ENCODE measurements at regions not wholly inside any gene's neighbourhood (a gene's known extent, or its start where the extent isn't known, plus 50 kb on each side); places are given as distances from the start of the nearest gene placed in this dataset.

DNA sequence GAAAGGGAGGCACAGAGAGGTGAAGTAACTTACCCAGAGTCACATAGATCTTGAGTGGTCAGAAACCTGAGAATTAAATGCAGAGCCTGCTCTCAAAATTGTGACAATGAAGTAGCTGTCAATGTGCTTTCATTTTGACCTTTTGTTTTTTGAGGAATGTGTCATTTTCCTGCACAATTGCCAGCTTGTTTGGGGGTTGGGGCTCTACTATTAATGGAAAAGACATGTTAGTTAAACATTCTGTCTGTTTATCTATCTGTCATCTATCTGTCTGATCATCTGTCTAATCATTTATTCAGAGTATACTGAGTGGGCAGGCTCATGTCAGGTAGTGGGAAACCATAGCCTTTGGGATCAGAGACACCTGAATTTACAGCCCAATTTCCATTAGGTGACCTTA lies 428.4 kb downstream of the TSN start:
- DNase-seq: no peak

DNA sequence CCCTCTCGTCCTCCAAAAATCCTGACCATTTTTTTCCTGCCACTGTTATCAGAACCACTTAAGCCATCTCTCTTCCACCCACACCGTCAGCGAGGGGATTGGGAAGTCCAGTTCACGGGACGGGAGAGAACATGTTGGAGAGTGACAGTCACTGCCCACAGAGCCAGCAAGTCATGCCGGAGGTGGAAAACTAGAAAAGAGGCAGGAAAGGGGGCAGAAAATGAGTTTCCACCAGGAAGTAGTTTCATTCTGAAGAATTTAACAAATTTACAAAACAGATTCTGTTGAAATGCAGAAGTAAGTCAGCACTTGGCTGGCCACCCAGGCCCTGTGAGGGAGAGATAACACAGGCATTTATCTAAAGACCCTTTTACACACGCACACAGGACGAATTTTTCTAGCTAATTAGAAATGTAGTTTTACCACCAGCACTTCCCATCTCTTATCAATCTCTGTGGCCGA lies 431.3 kb downstream of the TSN start:
- DNase-seq: no peak

DNA sequence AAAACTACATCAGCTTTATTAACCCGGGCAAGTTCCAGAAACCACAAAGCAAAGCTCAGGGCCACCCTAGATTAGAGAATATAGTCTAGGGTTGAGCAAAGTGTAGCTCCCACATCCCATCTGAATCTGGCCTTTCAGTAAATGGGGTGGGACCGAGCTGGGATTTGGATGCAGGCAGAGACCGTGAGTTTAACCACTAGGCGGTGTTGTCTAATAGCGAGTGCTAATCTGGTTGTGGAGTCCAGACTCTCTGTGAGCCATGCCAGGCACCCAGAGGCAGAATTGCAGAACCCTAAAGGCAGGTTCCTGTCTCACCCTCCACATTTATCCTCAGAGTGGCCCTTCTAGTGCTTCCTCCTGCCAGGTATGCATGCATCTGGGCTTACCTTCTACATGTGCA lies 435.9 kb downstream of the TSN start:
- DNase-seq: no peak

DNA sequence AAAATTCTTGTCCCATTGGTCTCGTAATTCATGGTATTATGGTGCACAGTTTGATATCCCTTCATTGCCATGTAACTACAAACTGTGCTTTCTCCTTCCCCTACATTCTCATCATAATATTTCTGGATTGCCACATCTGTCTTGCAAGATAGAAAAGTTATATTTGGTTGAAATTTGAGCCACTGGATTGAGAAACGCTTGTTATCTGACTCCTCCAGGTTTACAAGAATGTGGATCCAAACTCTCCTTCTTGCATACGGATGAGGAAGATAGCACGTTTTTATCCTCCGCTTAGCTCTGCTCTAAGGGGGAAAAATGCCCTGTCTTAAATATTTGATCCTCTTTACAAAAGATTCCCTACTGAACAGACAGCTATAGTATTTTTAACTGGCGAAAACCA lies 438.2 kb downstream of the TSN start:
- DNase-seq: no peak

DNA sequence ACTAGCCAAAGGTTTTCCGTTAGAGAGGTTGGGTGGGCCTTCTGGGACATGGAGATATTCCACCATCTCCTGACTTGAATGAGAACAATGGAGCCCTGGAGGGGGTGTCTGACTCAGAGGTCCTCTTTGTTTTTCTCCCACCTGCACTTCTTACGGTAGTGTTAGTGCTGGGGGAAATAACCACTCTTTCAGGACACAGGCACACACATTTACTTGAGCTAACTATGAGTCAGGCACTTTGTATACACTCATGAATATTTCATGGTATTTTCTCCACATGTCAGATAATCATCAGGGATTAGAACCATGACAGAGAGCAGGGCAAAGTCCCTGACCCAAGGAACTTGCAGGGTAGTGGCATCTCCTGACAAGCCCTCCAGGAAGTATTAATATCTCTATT lies 439.1 kb downstream of the TSN start:
- no peak for DNase-seq

DNA sequence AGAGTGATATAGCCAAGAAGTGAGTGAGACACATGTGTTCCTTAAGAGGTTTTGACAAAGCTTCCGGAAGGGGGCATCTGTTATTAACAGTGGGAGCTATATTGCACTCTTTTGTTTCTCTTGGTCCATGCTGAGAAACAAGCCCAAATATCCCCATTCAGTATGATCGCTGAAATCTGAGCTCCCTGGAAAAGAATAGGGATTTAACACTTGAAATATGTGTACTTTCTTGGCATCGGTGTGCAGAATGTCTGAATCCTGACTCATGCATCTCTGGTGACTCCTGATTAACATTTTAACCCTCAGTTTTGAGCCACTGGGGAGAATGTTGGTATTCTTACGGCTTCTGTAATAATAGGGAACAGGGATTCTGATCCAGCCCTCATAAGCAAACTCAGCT lies 448.1 kb downstream of the TSN start:
- no peak for DNase-seq

DNA sequence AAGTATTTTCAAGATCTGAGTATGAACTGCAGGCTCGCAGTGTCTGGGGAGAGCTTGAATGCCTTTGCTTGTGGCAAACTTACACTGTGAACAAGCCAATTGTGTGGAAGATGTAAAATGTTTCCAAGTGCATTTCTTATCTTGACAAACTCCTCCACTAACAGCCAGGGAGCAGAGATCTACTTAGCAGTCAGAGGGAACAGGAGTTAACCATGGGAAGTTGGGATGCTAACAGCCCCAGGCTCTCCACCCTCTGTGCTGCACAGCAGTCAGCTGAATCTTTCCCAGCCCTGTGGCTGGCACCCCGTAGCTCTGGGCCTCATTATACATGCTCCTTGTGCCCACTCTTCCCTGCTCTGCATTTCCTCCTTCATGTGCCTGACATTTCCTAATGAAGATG lies 450.2 kb downstream of the TSN start:
- no peak for DNase-seq

DNA sequence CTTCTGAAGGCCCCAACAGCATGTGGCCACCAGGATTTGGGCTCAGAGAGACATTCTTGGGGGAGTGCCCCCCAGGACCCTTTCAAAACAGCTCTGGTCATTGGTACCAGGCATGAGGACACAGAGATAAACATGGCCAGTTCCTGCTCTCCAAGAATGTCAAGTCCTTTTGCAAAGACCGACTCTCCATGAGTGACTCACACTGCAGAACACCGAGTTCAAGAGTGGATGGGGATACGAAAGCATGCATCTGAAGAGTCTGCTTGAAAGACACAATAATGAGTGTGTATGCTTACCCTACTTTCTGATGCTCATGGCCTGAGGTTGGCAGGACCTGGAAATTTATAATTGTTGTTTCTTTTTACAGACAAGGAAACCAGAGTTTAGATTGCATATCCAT lies 450.6 kb downstream of the TSN start:
- no peak for DNase-seq

DNA sequence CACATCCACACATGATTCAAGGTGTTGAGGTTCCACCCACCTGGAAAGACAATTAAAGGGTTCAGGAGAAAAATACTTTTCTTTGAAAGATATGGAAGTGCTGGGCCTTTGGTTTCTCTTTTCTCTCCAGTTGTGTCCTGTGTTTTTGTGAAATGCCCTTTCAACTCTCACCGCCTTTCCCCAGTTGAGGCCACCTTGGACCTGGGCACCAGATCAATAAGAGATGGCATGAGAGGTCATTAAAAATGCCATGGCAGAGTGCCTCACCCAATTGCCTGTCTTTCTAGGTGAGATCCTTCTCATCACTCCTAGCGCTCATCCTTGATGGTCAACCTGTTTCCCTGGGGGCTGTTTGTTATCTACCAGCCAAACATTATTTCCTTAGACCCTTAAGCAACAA lies 453.9 kb downstream of the TSN start:
- no peak for DNase-seq

DNA sequence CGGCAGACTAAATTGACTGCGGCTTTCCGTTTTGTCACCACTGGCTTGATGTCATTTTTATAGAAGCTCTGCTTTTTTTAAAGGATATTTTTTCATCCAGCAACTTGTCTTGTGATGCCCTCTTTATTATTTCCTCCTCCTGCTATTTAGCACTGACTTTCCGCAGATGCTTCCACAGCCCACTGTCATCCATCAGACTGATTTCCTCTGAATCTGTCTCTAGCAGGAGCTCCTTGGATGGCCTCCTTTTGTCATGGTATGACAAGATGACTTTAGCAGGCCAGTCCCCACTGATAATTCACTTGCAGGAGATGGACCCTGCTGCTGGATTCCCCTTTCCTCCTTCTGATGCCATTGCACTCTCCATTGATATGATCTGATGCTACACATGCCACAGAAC lies 454.6 kb downstream of the TSN start:
- DNase-seq: no peak

DNA sequence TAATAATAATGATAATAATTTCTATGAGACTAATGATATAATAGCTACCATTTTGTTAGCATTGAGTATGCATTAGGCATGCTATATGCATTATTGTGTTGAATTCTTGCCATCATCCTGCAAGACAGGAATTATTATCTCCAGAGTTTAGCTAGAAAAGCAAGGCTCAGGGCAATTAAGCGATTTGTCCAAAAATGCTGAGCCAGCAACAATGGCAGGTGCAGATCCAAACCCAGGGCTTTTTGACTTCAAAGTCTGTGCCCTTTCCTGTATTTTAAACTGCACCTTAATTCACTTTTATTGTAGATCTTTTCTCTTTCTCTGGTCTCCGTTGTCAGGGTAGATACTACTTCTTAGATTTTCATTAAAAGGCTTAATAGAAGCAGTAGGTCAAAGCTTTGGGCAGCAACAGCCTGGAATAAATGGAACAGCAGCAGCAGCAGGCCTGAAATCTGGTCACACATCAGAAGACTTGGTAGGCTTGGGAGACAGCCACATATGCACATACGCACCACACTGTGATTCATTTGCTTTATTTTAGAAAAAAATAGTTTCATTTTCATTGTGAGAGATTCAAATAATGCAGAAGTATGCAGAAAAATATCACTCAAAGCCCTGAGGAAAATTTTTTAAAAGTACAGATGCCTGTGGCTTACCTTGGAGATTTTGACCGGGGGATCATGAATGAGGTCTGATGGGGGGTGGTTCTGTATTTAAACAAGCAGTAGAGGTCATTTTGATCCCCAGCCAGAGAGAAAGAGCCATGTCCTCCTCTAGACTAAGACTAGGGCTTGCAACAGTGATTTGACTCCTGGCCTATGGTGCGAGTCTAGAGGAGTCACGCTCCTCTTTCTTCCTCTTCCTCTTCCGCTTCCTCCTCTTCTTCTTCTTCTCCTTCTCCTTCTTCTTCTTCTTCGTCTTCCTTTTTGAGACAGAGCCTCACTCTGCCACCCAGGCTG lies 455.7 kb downstream of the TSN start:
- DNase-seq: no peak

DNA sequence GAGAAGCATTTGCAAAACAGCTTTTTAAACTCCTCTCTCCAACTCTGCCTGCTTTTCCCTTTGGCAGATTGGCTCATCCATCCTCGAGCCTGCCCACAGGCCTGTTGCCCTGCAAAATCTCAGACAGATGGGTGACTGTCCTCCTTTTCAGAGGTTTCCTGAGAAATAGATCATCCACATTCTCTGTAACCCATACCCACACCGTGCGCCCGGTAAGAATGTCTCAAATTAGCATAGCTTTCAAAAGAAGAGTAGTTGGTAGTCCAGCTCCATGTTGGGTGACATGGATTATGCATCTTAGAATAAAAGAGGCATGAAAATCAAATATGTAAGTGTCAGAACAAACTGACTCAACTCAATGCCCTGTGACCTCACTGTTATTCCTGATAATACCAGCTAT lies 457.9 kb downstream of the TSN start:
- DNase-seq: no peak

DNA sequence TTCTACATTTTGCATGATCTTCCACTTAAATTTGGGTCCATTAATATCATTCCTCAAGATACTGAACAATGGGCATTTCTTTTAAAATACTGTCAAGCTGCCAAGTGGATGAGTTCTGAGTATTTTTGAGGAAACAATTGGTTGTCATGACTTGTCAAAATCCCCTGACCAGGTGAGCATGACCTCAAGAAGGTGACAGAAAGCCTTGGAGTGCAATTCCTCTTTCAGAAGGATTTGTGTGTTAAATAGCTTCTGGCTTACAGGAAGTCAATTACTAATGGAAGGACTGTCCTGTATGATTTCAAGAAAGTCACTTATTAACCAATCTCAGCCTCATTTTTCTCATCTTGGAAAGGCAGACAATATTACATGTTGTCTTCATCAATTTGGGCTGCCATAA lies 460.6 kb downstream of the TSN start:
- DNase-seq: no peak

DNA sequence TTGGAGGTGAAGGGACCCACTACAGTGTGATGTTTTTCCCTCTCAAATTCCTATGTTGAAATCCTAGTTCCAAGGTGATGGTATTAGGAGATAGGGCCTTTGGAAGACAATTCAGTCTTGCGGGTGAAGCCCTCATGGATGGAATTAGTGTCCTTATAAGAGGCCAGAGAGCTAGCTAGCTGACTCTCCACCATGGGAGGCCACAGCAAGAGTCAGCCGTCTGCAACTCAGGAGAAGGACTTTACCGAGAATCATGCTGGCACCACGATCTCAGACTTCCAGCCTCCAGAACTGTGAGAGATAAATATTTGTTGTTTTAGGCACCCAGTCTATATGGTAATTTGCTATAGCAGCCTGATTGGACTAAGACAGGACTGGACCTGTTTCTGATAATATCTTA lies 461.4 kb downstream of the TSN start:
- DNase-seq: no peak

DNA sequence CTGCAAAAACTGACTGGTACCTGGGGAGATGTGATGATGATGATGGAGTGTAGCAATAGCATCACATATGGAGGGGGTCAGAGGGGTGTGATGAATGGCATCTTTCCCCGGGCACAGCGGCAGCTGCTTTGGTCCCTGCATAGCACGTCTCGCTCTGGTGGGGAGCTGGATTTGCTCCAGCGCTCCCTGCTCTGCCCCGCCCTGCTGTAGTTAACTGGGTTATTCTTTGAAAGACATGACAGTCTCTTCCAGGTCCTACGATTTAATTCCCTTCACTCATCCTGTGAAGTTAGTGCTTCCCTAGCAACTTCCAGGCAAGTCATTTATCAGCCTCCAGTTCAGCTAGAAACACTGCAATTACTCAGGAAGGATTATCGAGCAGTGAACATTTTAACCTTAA lies 463.1 kb downstream of the TSN start:
- DNase-seq: no peak

DNA sequence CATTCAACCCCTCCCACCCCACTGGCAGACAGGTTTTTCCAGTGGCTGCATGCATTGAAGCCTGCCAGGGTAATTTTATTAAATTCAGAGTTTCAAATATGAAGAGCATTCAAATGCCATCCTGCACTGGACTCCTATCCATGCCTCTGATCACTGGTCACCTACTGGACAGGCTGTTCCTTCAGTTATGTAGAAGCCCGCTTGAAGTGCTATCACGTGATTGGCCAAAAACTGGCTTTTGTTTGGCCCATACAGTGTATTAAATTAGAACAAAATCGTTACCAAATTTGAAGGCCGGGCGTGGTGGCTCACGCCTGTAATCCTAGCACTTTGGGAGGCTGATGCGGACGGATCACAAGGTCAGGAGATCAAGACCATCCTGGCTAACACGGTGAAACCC lies 464.1 kb downstream of the TSN start:
- DNase-seq: no peak

DNA sequence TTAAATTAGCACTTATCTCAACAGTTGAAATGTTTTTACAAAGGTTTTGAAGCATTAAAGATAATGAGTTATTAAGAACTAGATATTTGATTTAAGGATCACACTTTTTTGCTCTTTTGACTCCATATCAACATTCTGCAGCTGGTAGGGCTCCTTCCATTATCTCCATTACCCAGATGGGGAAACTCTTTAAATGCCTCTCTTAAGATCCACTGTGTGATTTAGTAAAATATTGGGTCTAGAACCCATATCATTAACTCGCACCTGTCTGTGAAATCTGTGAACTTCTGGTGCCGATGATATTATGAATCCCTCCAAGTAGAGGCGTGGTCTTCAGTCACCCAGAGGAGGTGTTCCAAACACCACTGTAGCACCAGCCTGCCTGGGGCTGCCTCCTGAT lies 466.2 kb downstream of the TSN start:
- DNase-seq: no peak

DNA sequence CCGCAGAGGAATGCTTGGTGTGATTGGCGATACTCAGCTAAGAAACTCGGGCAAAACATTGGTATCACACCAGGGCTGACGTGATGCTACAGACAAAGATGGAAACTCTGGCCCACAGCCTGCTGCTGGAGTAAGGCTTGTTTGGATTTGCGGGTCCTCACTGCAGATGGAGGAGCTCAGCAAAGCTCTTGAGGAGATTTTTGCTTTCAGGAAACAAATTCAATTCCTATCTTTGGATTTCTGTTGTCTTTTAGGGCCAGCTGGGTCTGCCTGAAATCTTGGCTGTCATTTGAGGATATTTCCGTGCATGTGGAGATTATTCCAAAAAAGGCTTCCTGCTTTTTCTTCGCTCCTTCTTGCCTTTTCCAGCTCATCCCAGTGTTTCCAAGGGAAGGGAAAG lies 475.8 kb downstream of the TSN start:
- DNase-seq: no peak

DNA sequence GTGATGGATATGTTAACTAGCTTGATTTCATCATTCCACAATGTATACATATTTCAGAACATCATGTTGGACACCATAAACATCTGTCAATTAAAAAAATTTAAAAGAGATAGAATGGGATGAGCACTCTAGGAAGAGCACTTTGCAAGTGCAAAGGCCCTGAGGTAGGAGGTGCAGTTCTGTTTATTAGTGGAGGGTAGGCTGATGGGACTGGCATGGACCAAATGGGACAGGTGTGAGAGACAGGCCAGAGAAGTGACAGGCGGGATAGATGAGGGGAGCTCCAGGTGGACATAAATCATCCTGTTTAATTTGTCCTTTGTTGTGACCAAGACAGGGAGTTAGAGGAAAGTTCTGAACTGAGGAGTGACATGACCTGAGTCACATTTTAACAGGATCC lies 477.9 kb downstream of the TSN start:
- no peak for DNase-seq

DNA sequence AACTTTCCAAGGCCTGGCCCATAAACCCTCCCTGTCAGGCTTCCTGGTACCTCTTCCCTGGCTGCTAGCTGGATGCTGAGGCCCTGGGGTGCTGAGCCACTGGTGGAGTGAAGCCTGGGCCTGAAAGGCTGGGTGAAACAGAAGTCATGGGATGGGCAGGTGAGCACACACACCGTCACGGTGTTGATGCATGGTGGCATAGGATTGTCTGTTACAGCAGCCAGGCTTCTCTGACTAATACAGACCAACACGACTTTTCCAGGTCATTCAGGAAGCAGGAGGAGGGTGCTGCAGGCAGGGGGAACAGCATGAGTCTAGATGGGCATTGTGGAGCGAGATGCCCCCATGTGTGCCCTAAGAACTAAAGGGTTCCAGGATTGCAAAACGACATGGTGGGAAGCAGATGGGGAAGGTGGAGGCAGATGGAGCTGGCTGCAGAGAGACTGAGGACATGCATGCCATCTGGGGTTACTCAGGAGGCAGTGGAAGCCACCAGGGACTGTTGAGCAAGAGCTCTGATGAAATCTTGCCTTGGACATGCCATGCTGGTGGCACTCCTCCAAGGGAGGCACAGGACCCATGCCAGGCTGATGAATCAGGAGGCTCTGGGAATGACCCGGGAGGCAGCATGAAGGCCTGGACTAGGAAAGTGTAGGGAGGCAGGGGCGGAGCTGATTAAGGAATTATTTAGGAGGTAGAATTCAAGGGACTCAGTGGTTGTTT lies 480.9 kb downstream of the TSN start:
- DNase-seq: no peak

DNA sequence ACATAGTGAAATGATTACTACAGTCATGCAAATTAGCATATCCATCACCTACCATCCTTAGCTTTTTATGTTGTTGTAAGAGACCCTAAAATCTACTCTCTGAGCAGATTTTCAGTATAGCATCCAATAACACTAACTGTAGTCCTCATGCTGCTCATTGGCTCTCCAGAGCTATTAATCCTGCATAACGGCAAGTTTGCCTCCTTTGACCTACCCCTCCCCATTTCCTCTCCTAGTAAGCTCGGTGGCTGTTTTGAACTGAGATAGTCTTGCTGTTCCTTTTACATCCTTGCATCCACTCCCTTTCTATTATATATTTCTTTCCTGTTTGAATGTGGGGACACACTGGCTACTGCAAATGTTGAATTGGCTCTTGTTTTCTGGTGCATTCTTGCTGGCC lies 481.5 kb downstream of the TSN start:
- DNase-seq: no peak

DNA sequence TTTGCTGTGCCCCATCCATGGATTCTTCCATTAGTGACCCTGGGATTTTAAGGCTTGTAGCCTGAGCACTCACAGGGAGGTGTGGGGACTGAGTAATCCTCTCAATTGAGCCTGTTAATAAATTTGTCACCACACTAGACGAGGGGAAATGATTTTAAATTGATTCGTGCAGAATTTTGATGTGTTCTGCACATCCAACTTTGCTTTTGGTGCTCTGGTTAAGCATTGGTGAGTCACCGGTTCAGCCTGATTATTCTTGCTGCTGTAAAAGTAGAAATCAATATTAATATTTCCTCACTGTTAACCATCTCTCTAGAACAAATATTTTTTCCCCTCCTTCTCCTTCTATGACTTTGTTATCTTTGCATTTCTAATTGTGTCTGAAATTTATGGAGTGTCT lies 482.0 kb downstream of the TSN start:
- DNase-seq: no peak

DNA sequence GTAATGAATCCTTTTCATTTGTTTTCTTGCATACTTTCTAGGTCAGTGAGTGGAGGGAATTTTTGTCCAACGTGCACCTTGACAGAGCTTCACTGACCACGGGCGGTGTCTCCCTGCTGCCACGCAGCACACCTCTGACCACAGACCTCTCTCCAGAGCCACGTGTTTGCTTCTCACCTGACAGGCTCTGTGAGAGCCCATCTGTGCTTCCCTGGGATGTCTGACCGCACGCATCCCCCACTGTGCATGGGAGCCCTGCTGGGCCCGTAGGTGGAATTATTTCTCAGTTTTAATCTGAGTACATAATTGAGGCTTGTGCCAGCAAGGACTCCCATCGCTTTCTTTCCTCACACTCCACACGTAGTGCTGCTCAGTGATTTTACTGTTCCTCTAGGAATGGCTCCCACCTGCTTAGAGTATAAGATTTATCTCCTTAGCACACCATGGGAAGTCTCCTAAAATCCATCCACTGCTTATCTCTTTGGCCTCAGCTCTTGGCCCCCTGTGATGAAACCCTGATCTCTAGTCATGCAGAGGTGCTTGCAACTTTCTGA lies 482.6 kb downstream of the TSN start:
- DNase-seq: no peak

DNA sequence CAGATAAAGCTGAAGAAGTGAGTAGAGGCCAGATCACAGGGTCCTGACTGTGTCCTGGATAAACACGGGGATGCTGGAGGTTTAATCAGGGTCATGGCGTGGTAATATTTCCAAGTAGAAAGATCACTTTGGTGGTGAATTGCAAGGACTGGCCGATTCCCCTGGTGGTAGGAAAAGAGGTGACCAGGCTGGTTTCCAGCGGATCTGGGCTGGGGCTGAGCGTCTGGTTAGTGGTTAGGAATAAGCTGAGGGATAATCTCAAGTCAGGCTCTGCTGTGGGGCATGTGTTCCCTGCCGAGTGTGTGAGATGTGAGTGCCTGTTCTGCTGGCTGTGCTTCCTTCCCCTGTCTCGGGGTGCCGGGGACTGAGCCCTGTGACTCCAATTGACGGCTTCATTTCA lies 484.0 kb downstream of the TSN start:
- no peak for DNase-seq

All from stimulated activated CD4-positive, alpha-beta T cell treated with anti-CD3 and anti-CD28 coated beads, Interleukin-4, amount 100 ng/mL, for 4 hours (primary cell).